GM19463 (cell line): ENCODE measurements at regions not wholly inside any gene's neighbourhood (a gene's known extent, or its start where the extent isn't known, plus 50 kb on each side); places are given as distances from the start of the nearest gene placed in this dataset.
"Not testable (repeated sequence)": the region's sequence is repeated elsewhere in the genome, so short reads cannot be mapped to it uniquely, and the experiment has no call there.

Experiments
- ATAC-seq: cut with Tn5 transposase; IDR thresholded peaks from one replicate; pipeline ENCODE4 v1.9.1; 2021; ENCODE audit warnings: mild to moderate bottlenecking, moderate library complexity; ENCODE audit not compliant: unreplicated experiment

GRCh38 chr1:144140243-144140642, 168.5 kb upstream of the FAM72C start:
- ATAC-seq, result not testable (repeated sequence)

GRCh38 chr1:144105006-144105405, 133.2 kb upstream of the FAM72C start:
- not testable (repeated sequence) for ATAC-seq

- ATAC-seq, result not testable (repeated sequence)
Measured at GRCh38 chr1:144104000-144104677, 132.4 kb upstream of the FAM72C start.

- not testable (repeated sequence) for ATAC-seq
Measured at GRCh38 chr1:144103156-144103880, 131.5 kb upstream of the FAM72C start.

- not testable (repeated sequence) for ATAC-seq
Measured at GRCh38 chr1:144102046-144102745, 130.4 kb upstream of the FAM72C start.

GRCh38 chr1:144101397-144102045, 129.7 kb upstream of the FAM72C start:
- no peak for ATAC-seq

- ATAC-seq, result not testable (repeated sequence)
Measured at GRCh38 chr1:144077167-144077841, 105.5 kb upstream of the FAM72C start.

GRCh38 chr1:144076646-144077045, 104.9 kb upstream of the FAM72C start:
- not testable (repeated sequence) for ATAC-seq

GRCh38 chr1:144070394-144071053, 98.7 kb upstream of the FAM72C start:
- not testable (repeated sequence) for ATAC-seq

GRCh38 chr1:144067042-144067441, 95.3 kb upstream of the FAM72C start:
- not testable (repeated sequence) for ATAC-seq

- ATAC-seq, result not testable (repeated sequence)
Measured at GRCh38 chr1:144066071-144066813, 94.5 kb upstream of the FAM72C start.

- ATAC-seq, result not testable (repeated sequence)
Measured at GRCh38 chr1:144065299-144066060, 93.7 kb upstream of the FAM72C start.

- ATAC-seq, result not testable (repeated sequence)
Measured at GRCh38 chr1:144049365-144049764, 77.6 kb upstream of the FAM72C start.

- ATAC-seq, result not testable (repeated sequence)
Measured at GRCh38 chr1:144046645-144047044, 74.9 kb upstream of the FAM72C start.

GRCh38 chr1:144045751-144046546, 74.2 kb upstream of the FAM72C start:
- ATAC-seq, result not testable (repeated sequence)

GRCh38 chr1:144042251-144042650, 70.5 kb upstream of the FAM72C start:
- ATAC-seq, result not testable (repeated sequence)

GRCh38 chr1:144040293-144040692, 68.5 kb upstream of the FAM72C start:
- not testable (repeated sequence) for ATAC-seq

- not testable (repeated sequence) for ATAC-seq
Measured at GRCh38 chr1:144034045-144034444, 62.3 kb upstream of the FAM72C start.
